DMS79 treated with DMSO at 0.1 percent for 48 hours (cell line): ENCODE measurements at regions not wholly inside any gene's neighbourhood (a gene's known extent, or its start where the extent isn't known, plus 50 kb on each side); places are given as distances from the start of the nearest gene placed in this dataset.
"Not testable (repeated sequence)": the region's sequence is repeated elsewhere in the genome, so short reads cannot be mapped to it uniquely, and the experiment has no call there.

Experiments
- DNase-seq: peaks from one replicate; lab custom pipeline; 2025; lab: John Stamatoyannopoulos, UW

GRCh38 chr1:81259625-81260411 is 540.9 kb upstream of the ADGRL2 start:
- no peak for DNase-seq

GRCh38 chr1:81254560-81254959 is 546.2 kb upstream of the ADGRL2 start:
- DNase-seq: no peak

- DNase-seq: no peak
Observed at GRCh38 chr1:81254068-81254467, 546.7 kb upstream of the ADGRL2 start.

- DNase-seq: no peak
Observed at GRCh38 chr1:81252471-81253151, 548.1 kb upstream of the ADGRL2 start.

- DNase-seq: not testable (repeated sequence)
Observed at GRCh38 chr1:81250825-81251224, 549.9 kb upstream of the ADGRL2 start.

GRCh38 chr1:81245084-81245715 is 555.5 kb upstream of the ADGRL2 start:
- DNase-seq: not testable (repeated sequence)

GRCh38 chr1:81244612-81245011 is 556.1 kb upstream of the ADGRL2 start:
- not testable (repeated sequence) for DNase-seq

- no peak for DNase-seq
Observed at GRCh38 chr1:81242103-81242502, 558.6 kb upstream of the ADGRL2 start.

GRCh38 chr1:81238129-81238528 is 562.6 kb upstream of the ADGRL2 start:
- no peak for DNase-seq

- DNase-seq: peak; percentile 3
Observed at GRCh38 chr1:81237473-81238089, 563.2 kb upstream of the ADGRL2 start.

GRCh38 chr1:81234237-81234636 is 566.5 kb upstream of the ADGRL2 start:
- no peak for DNase-seq

GRCh38 chr1:81233591-81233990 is 567.1 kb upstream of the ADGRL2 start:
- no peak for DNase-seq

- DNase-seq: no peak
Observed at GRCh38 chr1:81232420-81232819, 568.3 kb upstream of the ADGRL2 start.

GRCh38 chr1:81231729-81232038 is 569.0 kb upstream of the ADGRL2 start:
- DNase-seq: no peak

GRCh38 chr1:81230983-81231728 is 569.6 kb upstream of the ADGRL2 start:
- no peak for DNase-seq

- no peak for DNase-seq
Observed at GRCh38 chr1:81228926-81229325, 571.8 kb upstream of the ADGRL2 start.

GRCh38 chr1:81226603-81226928 is 574.2 kb upstream of the ADGRL2 start:
- no peak for DNase-seq

- no peak for DNase-seq
Observed at GRCh38 chr1:81225789-81226602, 574.7 kb upstream of the ADGRL2 start.

- DNase-seq: no peak
Observed at GRCh38 chr1:81224222-81224621, 576.5 kb upstream of the ADGRL2 start.

GRCh38 chr1:81221564-81221963 is 579.2 kb upstream of the ADGRL2 start:
- DNase-seq: no peak

GRCh38 chr1:81220614-81221071 is 580.1 kb upstream of the ADGRL2 start:
- DNase-seq: no peak
